ENCODE measurements at regions not wholly inside any gene's neighbourhood (a gene's known extent, or its start where the extent isn't known, plus 50 kb on each side); places are given as distances from the start of the nearest gene placed in this dataset.

GRCh38 chr2:196482119-196483065 is 157.1 kb upstream of the CCDC150 start:
- TF ChIP-seq EZH2 (IDR thresholded peaks at IDR 0.05; ENCODE audit: borderline replicate concordance, low read length) (no peak), CTCF (IDR thresholded peaks at IDR 0.05; ENCODE audit: low read length) (peak; percentile 22)
- no peaks in the 10 kb centered on the region for H3K27me3 ChIP-seq (ENCODE audit: insufficient read depth, low read length)

GRCh38 chr2:196486146-196486545 is 153.4 kb upstream of the CCDC150 start:
- no peaks in the 10 kb centered on the region for H3K4me1 ChIP-seq (ENCODE audit: insufficient read depth, low read length, severe bottlenecking)
- H3K9ac ChIP-seq (ENCODE audit: low read length), result no peak overlapping the region
- H3K4me3 ChIP-seq (ENCODE audit: low read depth, low read length, poor library complexity, severe bottlenecking), result no peak overlapping the region
- H3K9me3 ChIP-seq (ENCODE audit: low read length), result no peaks in the 10 kb centered on the region
- no peaks in the 10 kb centered on the region for H3K36me3 ChIP-seq (ENCODE audit: insufficient read depth, low read length)
- H3K27ac ChIP-seq (ENCODE audit: low read depth, low read length, poor library complexity, severe bottlenecking), result no peak overlapping the region
- no peaks in the 10 kb centered on the region for H4K20me1 ChIP-seq (ENCODE audit: insufficient read depth, low read length)
- no peaks in the 10 kb centered on the region for H3F3A ChIP-seq (ENCODE audit: insufficient read depth, low read length)
- H3K27me3 ChIP-seq (ENCODE audit: insufficient read depth, low read length), result no peaks in the 10 kb centered on the region
- TF ChIP-seq EZH2 (IDR thresholded peaks at IDR 0.05; ENCODE audit: borderline replicate concordance, low read length) (no peak), CTCF (IDR thresholded peaks at IDR 0.05; ENCODE audit: low read length) (no peak)
- no peak overlapping the region for H3K4me2 ChIP-seq (ENCODE audit: low read length)
- no peak overlapping the region for H2AFZ ChIP-seq (ENCODE audit: low read length)
- no peaks in the 10 kb centered on the region for H3K9me2 ChIP-seq (ENCODE audit: low read depth, low read length)
- H3K79me2 ChIP-seq (ENCODE audit: insufficient read depth, low read length), result no peaks in the 10 kb centered on the region

More at GRCh38 chr2:196482119-196483065, 157.1 kb upstream of the CCDC150 start:
- H3K4me2 ChIP-seq (ENCODE audit: low read length), result no peak overlapping the region
- H3K9me2 ChIP-seq (ENCODE audit: low read depth, low read length), result no peaks in the 10 kb centered on the region
- H3K9me3 ChIP-seq (ENCODE audit: low read length), result no peaks in the 10 kb centered on the region
- no peak overlapping the region for H3K9ac ChIP-seq (ENCODE audit: low read length)
- no peaks in the 10 kb centered on the region for H3K36me3 ChIP-seq (ENCODE audit: insufficient read depth, low read length)
- H4K20me1 ChIP-seq (ENCODE audit: insufficient read depth, low read length), result no peaks in the 10 kb centered on the region
- H3K4me3 ChIP-seq (ENCODE audit: low read depth, low read length, poor library complexity, severe bottlenecking), result no peak overlapping the region
- H3F3A ChIP-seq (ENCODE audit: insufficient read depth, low read length), result no peaks in the 10 kb centered on the region
- H3K4me1 ChIP-seq (ENCODE audit: insufficient read depth, low read length, severe bottlenecking), result no peaks in the 10 kb centered on the region
- H2AFZ ChIP-seq (ENCODE audit: low read length), result no peak overlapping the region
- H3K79me2 ChIP-seq (ENCODE audit: insufficient read depth, low read length), result no peaks in the 10 kb centered on the region
- H3K27ac ChIP-seq (ENCODE audit: low read depth, low read length, poor library complexity, severe bottlenecking), result no peak overlapping the region

GRCh38 chr2:196487417-196487816 is 152.1 kb upstream of the CCDC150 start:
- Histone ChIP-seq H3K36me3 (ENCODE audit: insufficient read depth, low read length) (no peaks in the 10 kb centered on the region), H4K20me1 (ENCODE audit: insufficient read depth, low read length) (no peaks in the 10 kb centered on the region), H3F3A (ENCODE audit: insufficient read depth, low read length) (no peaks in the 10 kb centered on the region), H3K9ac (ENCODE audit: low read length) (no peak overlapping the region), H3K4me1 (ENCODE audit: insufficient read depth, low read length, severe bottlenecking) (no peaks in the 10 kb centered on the region), H3K27ac (ENCODE audit: low read depth, low read length, poor library complexity, severe bottlenecking) (no peak overlapping the region), H3K4me2 (ENCODE audit: low read length) (no peak overlapping the region), H3K9me2 (ENCODE audit: low read depth, low read length) (no peaks in the 10 kb centered on the region), H2AFZ (ENCODE audit: low read length) (no peak overlapping the region), H3K9me3 (ENCODE audit: low read length) (no peaks in the 10 kb centered on the region), H3K79me2 (ENCODE audit: insufficient read depth, low read length) (no peaks in the 10 kb centered on the region), H3K27me3 (ENCODE audit: insufficient read depth, low read length) (no peaks in the 10 kb centered on the region), H3K4me3 (ENCODE audit: low read depth, low read length, poor library complexity, severe bottlenecking) (no peak overlapping the region)
- TF ChIP-seq EZH2 (IDR thresholded peaks at IDR 0.05; ENCODE audit: borderline replicate concordance, low read length) (no peak), CTCF (IDR thresholded peaks at IDR 0.05; ENCODE audit: low read length) (no peak)

Measured in OCI-LY1 (cell line).